DOHH2 (cell line): ENCODE measurements at regions not wholly inside any gene's neighbourhood (a gene's known extent, or its start where the extent isn't known, plus 50 kb on each side); places are given as distances from the start of the nearest gene placed in this dataset.

ENCODE experiments used
- EZH2phosphoT487 ChIP-seq: fragments of 200-600 bp; sonication (generic); IDR thresholded peaks from 2 replicates; pipeline ENCODE4 v1.6.1; 2017; ENCODE audit warnings: borderline replicate concordance, mild to moderate bottlenecking, antibody characterized with exemption, low read length, moderate library complexity, mixed read lengths
- TF ChIP-seq, protein P1 (sequence below): fragments of 200-600 bp; sonication (generic); IDR thresholded peaks from one replicate; pipeline ENCODE4 v1.5.1; 2014; ENCODE audit warnings: antibody characterized with exemption, mild to moderate bottlenecking, low read depth, low read length; ENCODE audit not compliant: poor library complexity, severe bottlenecking

DNA sequence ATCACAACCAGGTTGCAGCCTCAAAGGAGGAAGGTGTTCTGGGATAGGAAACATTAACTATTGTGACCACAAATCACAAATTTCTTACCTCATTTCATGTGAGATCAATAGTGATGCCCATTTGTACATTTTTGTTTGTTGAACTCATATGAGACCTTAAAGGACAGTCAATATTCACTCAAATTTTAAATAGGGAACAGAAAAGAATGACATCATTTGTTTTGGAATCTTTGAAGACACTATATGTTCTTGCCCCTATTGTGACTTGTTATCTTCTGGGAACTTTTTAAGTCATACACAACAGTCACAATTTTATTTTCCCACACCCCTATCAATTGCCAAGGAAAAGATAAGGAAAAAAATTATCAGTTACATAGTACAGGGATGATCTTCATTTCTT, 346.5 kb downstream of the ARAP2 start:
- TF ChIP-seq, protein P1, sequence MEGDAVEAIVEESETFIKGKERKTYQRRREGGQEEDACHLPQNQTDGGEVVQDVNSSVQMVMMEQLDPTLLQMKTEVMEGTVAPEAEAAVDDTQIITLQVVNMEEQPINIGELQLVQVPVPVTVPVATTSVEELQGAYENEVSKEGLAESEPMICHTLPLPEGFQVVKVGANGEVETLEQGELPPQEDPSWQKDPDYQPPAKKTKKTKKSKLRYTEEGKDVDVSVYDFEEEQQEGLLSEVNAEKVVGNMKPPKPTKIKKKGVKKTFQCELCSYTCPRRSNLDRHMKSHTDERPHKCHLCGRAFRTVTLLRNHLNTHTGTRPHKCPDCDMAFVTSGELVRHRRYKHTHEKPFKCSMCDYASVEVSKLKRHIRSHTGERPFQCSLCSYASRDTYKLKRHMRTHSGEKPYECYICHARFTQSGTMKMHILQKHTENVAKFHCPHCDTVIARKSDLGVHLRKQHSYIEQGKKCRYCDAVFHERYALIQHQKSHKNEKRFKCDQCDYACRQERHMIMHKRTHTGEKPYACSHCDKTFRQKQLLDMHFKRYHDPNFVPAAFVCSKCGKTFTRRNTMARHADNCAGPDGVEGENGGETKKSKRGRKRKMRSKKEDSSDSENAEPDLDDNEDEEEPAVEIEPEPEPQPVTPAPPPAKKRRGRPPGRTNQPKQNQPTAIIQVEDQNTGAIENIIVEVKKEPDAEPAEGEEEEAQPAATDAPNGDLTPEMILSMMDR, result no peak
- TF ChIP-seq EZH2phosphoT487, result no peak
